ENCODE measurements at regions not wholly inside any gene's neighbourhood (a gene's known extent, or its start where the extent isn't known, plus 50 kb on each side); places are given as distances from the start of the nearest gene placed in this dataset.

DNA sequence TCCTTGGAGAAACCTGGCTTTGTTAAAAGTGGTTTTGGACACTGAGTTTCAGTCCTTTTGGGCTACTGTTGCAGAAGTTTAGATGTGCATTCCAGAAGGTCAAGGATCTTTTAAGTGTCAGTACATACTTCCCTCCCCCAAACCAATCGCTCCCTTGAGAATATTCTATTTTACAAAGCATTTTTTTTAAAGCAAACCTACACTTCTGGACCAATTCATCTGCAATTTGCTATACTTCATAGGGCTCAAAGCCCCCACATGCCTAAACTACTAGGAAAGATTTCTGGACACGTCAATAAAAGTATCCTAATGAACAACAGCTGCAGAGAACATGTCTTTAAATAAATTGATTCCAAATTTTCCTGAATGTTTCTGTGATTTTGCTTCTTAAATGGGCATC lies 157.6 kb downstream of the RDH14 start:
- WGBS, result 94% methylated on average over 2 of the region's 2 CpGs

DNA sequence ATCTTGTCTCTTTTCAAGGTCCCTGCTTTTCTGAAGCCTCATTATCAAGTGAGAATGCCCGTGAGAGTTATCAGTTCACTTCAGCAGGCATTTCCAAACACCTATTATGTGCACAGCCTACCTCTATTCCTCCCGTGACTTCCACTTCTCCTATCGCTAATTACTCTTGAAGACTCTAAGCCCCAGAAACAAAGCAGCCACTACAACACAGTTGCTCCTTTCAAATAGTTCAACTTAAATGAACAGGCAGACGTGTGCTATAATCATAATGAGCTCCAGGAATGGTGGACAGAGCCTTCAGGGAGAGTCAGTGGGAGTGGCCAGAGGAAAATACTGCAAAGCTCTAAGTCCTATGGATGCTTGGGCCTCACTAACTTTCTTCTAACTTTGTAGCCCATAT lies 159.0 kb downstream of the RDH14 start:
- H3K27me3 ChIP-seq (ENCODE audit: control insufficient read depth in 2 of 2, insufficient read depth in 1 of 2, low read length in 1 of 2), result no peaks in the 10 kb centered on the region
- DNase-seq (ENCODE audit: low read depth in 6 of 9, low spot score in 9 of 9), result no peak
- H3K27ac ChIP-seq (ENCODE audit: low read depth in 1 of 2, low read length in 1 of 2), result no peak overlapping the region
- WGBS, result 86% methylated on average over 4 of the region's 4 CpGs
- no peaks in the 10 kb centered on the region for H3K9me3 ChIP-seq (ENCODE audit: control insufficient read depth in 2 of 2, insufficient read depth in 1 of 2, low read length in 1 of 2)
- H3K36me3 ChIP-seq (ENCODE audit: control insufficient read depth in 2 of 2, insufficient read depth in 2 of 2, low read length in 1 of 2), result no peaks in the 10 kb centered on the region
- H3K4me1 ChIP-seq (ENCODE audit: control insufficient read depth in 2 of 2, insufficient read depth in 2 of 2, low read length in 2 of 2), result no peaks in the 10 kb centered on the region
- no peak overlapping the region for H3K4me3 ChIP-seq (ENCODE audit: low read length in 2 of 2)

More for the DNA sequence above, 157.6 kb downstream of the RDH14 start:
- H3K27ac ChIP-seq (ENCODE audit: low read depth in 1 of 2, low read length in 1 of 2), result no peak overlapping the region
- H3K36me3 ChIP-seq (ENCODE audit: control insufficient read depth in 2 of 2, insufficient read depth in 2 of 2, low read length in 1 of 2), result no peaks in the 10 kb centered on the region
- no peaks in the 10 kb centered on the region for H3K4me1 ChIP-seq (ENCODE audit: control insufficient read depth in 2 of 2, insufficient read depth in 2 of 2, low read length in 2 of 2)
- no peak overlapping the region for H3K4me3 ChIP-seq (ENCODE audit: low read length in 2 of 2)
- no peaks in the 10 kb centered on the region for H3K9me3 ChIP-seq (ENCODE audit: control insufficient read depth in 2 of 2, insufficient read depth in 1 of 2, low read length in 1 of 2)
- no peaks in the 10 kb centered on the region for H3K27me3 ChIP-seq (ENCODE audit: control insufficient read depth in 2 of 2, insufficient read depth in 1 of 2, low read length in 1 of 2)
- DNase-seq (ENCODE audit: low read depth in 6 of 9, low spot score in 9 of 9), result no peak

DNA sequence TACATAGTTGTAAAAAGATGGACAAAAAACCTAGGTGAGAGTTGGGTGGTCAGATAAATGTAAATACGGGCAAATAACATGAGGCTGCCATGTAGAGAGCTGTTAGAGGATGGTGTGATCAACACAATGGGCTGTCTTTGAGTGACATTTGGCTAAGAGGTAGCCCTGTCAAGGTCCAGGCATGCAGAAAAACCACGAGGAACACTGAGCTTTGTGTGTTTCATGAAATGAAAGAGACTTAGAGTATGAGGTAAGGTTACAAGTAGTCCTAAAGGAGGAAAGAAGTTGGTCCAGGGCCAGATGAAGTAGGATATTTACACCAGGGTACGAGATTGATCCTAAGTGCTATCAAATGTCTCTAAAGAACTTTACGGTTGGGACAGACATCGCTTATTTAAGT lies 160.9 kb downstream of the RDH14 start:
- Histone ChIP-seq H3K9me3 (ENCODE audit: control insufficient read depth in 2 of 2, insufficient read depth in 1 of 2, low read length in 1 of 2) (no peaks in the 10 kb centered on the region), H3K4me3 (ENCODE audit: low read length in 2 of 2) (no peak overlapping the region), H3K27me3 (ENCODE audit: control insufficient read depth in 2 of 2, insufficient read depth in 1 of 2, low read length in 1 of 2) (no peaks in the 10 kb centered on the region), H3K27ac (ENCODE audit: low read depth in 1 of 2, low read length in 1 of 2) (no peak overlapping the region), H3K4me1 (ENCODE audit: control insufficient read depth in 2 of 2, insufficient read depth in 2 of 2, low read length in 2 of 2) (no peaks in the 10 kb centered on the region), H3K36me3 (ENCODE audit: control insufficient read depth in 2 of 2, insufficient read depth in 2 of 2, low read length in 1 of 2) (no peaks in the 10 kb centered on the region)
- WGBS, result 92% methylated on average over 5 of the region's 5 CpGs
- DNase-seq (ENCODE audit: low read depth in 6 of 9, low spot score in 9 of 9), result no peak

DNA sequence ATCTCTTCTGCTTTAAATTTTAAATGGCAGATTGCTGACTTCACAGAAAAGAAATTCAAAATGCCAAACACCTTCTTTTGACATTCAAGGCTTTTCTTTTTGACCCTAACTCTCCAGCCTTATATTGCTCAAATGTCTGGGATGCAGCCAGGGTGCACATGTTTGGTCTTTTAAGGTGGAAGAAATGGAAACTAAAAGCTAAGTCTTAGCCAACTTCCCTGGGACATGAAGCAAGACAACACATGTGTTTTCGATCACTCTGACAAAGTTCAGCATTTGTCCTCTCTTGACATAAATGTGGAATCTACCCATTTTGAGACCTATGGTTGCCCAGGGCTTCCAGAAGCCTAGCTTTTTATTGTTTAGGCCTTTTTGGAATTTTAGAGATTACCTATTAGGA lies 161.6 kb downstream of the RDH14 start:
- DNase-seq (ENCODE audit: low read depth in 6 of 9, low spot score in 9 of 9), result no peak
- Histone ChIP-seq H3K36me3 (ENCODE audit: control insufficient read depth in 2 of 2, insufficient read depth in 2 of 2, low read length in 1 of 2) (no peaks in the 10 kb centered on the region), H3K27ac (ENCODE audit: low read depth in 1 of 2, low read length in 1 of 2) (no peak overlapping the region), H3K27me3 (ENCODE audit: control insufficient read depth in 2 of 2, insufficient read depth in 1 of 2, low read length in 1 of 2) (no peaks in the 10 kb centered on the region), H3K9me3 (ENCODE audit: control insufficient read depth in 2 of 2, insufficient read depth in 1 of 2, low read length in 1 of 2) (no peaks in the 10 kb centered on the region), H3K4me3 (ENCODE audit: low read length in 2 of 2) (no peak overlapping the region), H3K4me1 (ENCODE audit: control insufficient read depth in 2 of 2, insufficient read depth in 2 of 2, low read length in 2 of 2) (no peaks in the 10 kb centered on the region)
- 92% methylated on average over 1 of the region's 1 CpG for WGBS

DNA sequence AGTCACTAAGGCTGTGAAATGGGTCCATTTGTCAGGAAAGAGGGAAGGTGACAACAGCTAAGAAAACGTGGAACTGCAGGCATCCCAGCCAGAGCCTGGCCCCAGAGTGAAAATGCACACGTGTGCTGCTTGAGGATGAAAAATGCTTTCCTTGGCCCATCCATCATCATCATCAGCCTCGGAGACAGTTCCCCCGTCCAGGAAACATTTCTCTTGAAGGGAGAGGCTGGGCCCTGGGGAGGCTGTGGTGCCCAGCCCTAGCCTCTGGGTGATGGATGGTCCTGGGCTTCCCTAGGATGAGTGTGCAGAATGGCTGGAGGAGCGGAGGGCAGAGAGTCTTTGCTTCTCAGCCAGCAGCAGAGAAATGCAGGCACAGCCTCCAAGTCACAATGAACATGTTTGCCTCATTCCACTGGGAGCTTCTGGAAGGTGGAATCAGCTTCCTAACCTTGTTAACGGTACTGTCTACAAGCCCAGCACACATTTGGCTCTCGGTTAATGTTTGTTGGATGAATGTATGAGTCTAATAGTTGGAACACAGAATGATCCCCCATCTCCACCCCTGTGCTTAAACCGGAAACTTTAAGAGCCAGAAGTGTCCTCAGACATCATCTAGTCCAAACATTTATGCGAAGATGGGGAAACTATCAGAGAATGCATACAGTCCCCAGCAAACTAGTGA lies 164.0 kb downstream of the RDH14 start:
- H3K27me3 ChIP-seq (ENCODE audit: control insufficient read depth in 2 of 2, insufficient read depth in 1 of 2, low read length in 1 of 2), result no peaks in the 10 kb centered on the region
- H3K4me1 ChIP-seq (ENCODE audit: control insufficient read depth in 2 of 2, insufficient read depth in 2 of 2, low read length in 2 of 2), result no peaks in the 10 kb centered on the region
- H3K4me3 ChIP-seq (ENCODE audit: low read length in 2 of 2), result no peak overlapping the region
- H3K9me3 ChIP-seq (ENCODE audit: control insufficient read depth in 2 of 2, insufficient read depth in 1 of 2, low read length in 1 of 2), result no peaks in the 10 kb centered on the region
- DNase-seq (ENCODE audit: low read depth in 6 of 9, low spot score in 9 of 9), result no peak
- no peak overlapping the region for H3K27ac ChIP-seq (ENCODE audit: low read depth in 1 of 2, low read length in 1 of 2)
- H3K36me3 ChIP-seq (ENCODE audit: control insufficient read depth in 2 of 2, insufficient read depth in 2 of 2, low read length in 1 of 2), result no peaks in the 10 kb centered on the region
- WGBS, result 63% methylated on average over 9 of the region's 9 CpGs

DNA sequence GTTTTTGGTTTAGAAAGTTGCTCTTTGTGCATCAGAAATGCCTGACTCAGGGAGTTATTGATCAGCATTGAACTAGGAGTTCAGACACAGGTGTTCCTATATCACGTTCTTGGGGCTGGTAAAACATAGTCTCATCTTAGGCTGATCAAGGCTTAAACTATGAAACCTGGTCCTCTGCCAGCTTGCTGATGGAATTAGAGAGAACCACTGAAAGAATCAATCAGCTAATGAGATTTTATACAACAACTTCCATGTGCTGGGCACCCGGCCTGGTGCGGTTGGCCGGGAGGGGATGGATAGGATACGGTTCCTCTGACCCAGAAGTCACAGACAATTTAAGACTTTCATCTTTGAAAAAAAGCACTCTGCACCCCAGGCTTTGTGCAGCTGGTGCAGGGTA lies 164.9 kb downstream of the RDH14 start:
- 97% methylated on average over 5 of the region's 5 CpGs for WGBS
- H3K27me3 ChIP-seq (ENCODE audit: control insufficient read depth in 2 of 2, insufficient read depth in 1 of 2, low read length in 1 of 2), result no peaks in the 10 kb centered on the region
- no peak overlapping the region for H3K27ac ChIP-seq (ENCODE audit: low read depth in 1 of 2, low read length in 1 of 2)
- H3K9me3 ChIP-seq (ENCODE audit: control insufficient read depth in 2 of 2, insufficient read depth in 1 of 2, low read length in 1 of 2), result no peaks in the 10 kb centered on the region
- no peaks in the 10 kb centered on the region for H3K36me3 ChIP-seq (ENCODE audit: control insufficient read depth in 2 of 2, insufficient read depth in 2 of 2, low read length in 1 of 2)
- no peaks in the 10 kb centered on the region for H3K4me1 ChIP-seq (ENCODE audit: control insufficient read depth in 2 of 2, insufficient read depth in 2 of 2, low read length in 2 of 2)
- no peak overlapping the region for H3K4me3 ChIP-seq (ENCODE audit: low read length in 2 of 2)
- no peak for DNase-seq (ENCODE audit: low read depth in 6 of 9, low spot score in 9 of 9)

DNA sequence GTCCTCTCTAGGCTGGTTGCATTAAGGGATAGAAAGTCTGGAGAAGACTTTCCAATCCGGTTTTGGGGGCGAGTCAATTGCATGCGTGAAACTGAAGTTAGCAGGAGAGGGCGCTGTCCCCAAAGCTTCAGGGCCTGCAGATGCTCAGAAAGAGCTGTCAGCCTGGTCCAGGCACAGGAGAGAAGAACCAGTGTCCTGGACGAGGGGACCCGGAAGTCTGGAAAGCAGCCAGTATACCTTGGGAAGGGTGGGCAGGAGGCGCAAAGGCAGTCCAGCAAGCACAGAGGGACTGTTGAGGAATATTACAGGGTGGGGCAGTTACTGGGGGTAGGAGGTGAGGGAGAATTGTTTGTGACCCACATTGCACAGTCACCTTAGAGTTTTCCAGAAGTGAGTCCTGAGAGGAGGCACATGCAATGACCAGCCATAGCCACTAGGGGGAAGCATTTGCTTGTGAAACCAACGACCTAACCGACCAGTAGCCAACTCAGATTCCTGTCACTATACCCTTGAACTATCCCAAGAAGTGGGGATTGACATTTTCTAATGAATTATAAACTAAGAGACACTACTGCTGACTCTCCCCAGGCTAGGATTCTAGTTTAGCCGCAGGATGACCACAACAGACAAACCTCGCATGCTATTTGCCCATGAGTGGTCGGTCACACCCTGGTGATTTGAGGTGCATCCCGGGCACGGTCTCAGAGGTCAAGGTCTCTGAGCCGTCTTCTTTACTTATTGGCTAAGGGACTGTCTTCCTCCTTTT lies 172.8 kb downstream of the RDH14 start:
- no peaks in the 10 kb centered on the region for H3K4me1 ChIP-seq (ENCODE audit: control insufficient read depth in 2 of 2, insufficient read depth in 2 of 2, low read length in 2 of 2)
- 69% methylated on average over 15 of the region's 15 CpGs for WGBS
- H3K9me3 ChIP-seq (ENCODE audit: control insufficient read depth in 2 of 2, insufficient read depth in 1 of 2, low read length in 1 of 2), result no peaks in the 10 kb centered on the region
- DNase-seq (ENCODE audit: low read depth in 6 of 9, low spot score in 9 of 9), result peak; percentile 21 to 64 (median 38)
- H3K36me3 ChIP-seq (ENCODE audit: control insufficient read depth in 2 of 2, insufficient read depth in 2 of 2, low read length in 1 of 2), result no peaks in the 10 kb centered on the region
- no peak overlapping the region for H3K4me3 ChIP-seq (ENCODE audit: low read length in 2 of 2)
- no peaks in the 10 kb centered on the region for H3K27me3 ChIP-seq (ENCODE audit: control insufficient read depth in 2 of 2, insufficient read depth in 1 of 2, low read length in 1 of 2)
- no peak overlapping the region for H3K27ac ChIP-seq (ENCODE audit: low read depth in 1 of 2, low read length in 1 of 2)

DNA sequence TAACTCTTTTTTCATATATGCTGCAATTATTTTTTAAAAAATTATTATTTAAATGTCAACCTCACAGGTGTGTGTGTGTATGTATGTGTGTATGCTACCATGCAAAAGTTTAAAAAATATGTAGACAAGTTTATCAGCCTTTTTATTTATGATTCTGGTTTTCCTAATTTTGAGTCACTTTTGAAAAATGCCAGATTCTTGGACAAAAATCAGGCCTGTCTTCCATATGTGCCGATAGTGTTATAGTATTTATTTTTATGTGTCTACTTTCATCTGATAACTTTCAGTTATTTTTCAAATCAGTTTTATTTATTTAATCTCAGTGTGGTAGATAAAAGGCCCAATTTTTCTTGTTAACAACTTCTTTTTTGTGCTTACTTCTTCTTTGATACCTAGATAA lies 176.2 kb downstream of the RDH14 start:
- H3K27ac ChIP-seq (ENCODE audit: low read depth in 1 of 2, low read length in 1 of 2), result no peak overlapping the region
- H3K4me1 ChIP-seq (ENCODE audit: control insufficient read depth in 2 of 2, insufficient read depth in 2 of 2, low read length in 2 of 2), result no peaks in the 10 kb centered on the region
- no peaks in the 10 kb centered on the region for H3K36me3 ChIP-seq (ENCODE audit: control insufficient read depth in 2 of 2, insufficient read depth in 2 of 2, low read length in 1 of 2)
- no peaks in the 10 kb centered on the region for H3K27me3 ChIP-seq (ENCODE audit: control insufficient read depth in 2 of 2, insufficient read depth in 1 of 2, low read length in 1 of 2)
- no peak for DNase-seq (ENCODE audit: low read depth in 6 of 9, low spot score in 9 of 9)
- H3K4me3 ChIP-seq (ENCODE audit: low read length in 2 of 2), result no peak overlapping the region
- WGBS, result 97% methylated on average over 1 of the region's 1 CpG
- no peaks in the 10 kb centered on the region for H3K9me3 ChIP-seq (ENCODE audit: control insufficient read depth in 2 of 2, insufficient read depth in 1 of 2, low read length in 1 of 2)

DNA sequence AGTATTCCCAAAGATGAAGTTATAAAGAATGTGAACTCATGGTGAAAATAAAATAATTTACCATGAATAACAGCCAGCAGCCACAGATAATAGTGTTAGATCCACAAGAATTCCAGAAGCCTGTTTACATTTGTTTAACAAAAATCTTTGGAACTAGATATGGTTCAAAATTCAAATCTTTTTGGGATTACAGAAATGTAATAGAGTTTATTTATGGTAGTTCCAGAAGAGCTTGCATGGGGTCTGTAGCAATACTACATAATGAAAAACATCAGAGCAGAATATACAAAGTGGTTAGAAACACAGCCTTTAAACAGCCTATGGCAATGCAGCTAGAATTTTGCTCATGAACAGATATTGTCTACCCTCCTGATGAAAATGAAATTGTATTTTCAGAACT lies 179.1 kb downstream of the RDH14 start:
- DNase-seq (ENCODE audit: low read depth in 6 of 9, low spot score in 9 of 9), result no peak
- no peak overlapping the region for H3K4me3 ChIP-seq (ENCODE audit: low read length in 2 of 2)
- H3K9me3 ChIP-seq (ENCODE audit: control insufficient read depth in 2 of 2, insufficient read depth in 1 of 2, low read length in 1 of 2), result no peaks in the 10 kb centered on the region
- no peak overlapping the region for H3K27ac ChIP-seq (ENCODE audit: low read depth in 1 of 2, low read length in 1 of 2)
- no peaks in the 10 kb centered on the region for H3K4me1 ChIP-seq (ENCODE audit: control insufficient read depth in 2 of 2, insufficient read depth in 2 of 2, low read length in 2 of 2)
- no peaks in the 10 kb centered on the region for H3K36me3 ChIP-seq (ENCODE audit: control insufficient read depth in 2 of 2, insufficient read depth in 2 of 2, low read length in 1 of 2)
- H3K27me3 ChIP-seq (ENCODE audit: control insufficient read depth in 2 of 2, insufficient read depth in 1 of 2, low read length in 1 of 2), result no peaks in the 10 kb centered on the region

All from thymus (tissue), 11 donors.